NCI-H1105 (cell line): ENCODE measurements at regions not wholly inside any gene's neighbourhood (a gene's known extent, or its start where the extent isn't known, plus 50 kb on each side); places are given as distances from the start of the nearest gene placed in this dataset.
"Not testable (repeated sequence)": the region's sequence is repeated elsewhere in the genome, so short reads cannot be mapped to it uniquely, and the experiment has no call there.

Source experiments
- DNase-seq: peaks from one replicate; lab custom pipeline; 2025; lab: John Stamatoyannopoulos, UW

DNA sequence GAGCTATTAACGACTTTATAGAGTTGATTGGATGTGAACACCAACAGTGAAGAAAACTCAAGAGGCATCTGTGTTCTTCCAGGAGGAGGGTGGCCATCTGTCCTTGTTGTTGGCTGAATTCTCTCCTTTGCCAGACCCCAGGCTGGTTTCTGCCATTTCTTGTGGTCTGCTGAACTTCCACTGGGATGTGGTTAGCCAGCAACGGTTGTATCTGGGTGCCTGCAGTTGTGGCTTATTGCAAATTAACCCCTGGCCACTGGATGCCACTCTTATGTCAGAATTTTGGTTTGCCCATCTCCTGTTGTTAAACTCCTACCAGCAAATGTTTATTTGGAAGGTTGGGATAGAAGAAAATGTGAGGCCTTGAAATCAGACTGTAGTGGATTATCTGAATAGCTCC lies 163.6 kb upstream of the TBC1D5 start:
- DNase-seq = no peak

GRCh38 chr3:17901893-17902292 lies 159.5 kb upstream of the TBC1D5 start:
- no peak for DNase-seq

GRCh38 chr3:17894434-17895060 lies 152.1 kb upstream of the TBC1D5 start:
- no peak for DNase-seq

- DNase-seq = no peak
These were observed 148.9 kb upstream of the TBC1D5 start for GRCh38 chr3:17891139-17891856.

- no peak for DNase-seq
These were observed 143.6 kb upstream of the TBC1D5 start for GRCh38 chr3:17885986-17886385.

GRCh38 chr3:17882981-17883380 lies 140.6 kb upstream of the TBC1D5 start:
- DNase-seq = no peak

DNA sequence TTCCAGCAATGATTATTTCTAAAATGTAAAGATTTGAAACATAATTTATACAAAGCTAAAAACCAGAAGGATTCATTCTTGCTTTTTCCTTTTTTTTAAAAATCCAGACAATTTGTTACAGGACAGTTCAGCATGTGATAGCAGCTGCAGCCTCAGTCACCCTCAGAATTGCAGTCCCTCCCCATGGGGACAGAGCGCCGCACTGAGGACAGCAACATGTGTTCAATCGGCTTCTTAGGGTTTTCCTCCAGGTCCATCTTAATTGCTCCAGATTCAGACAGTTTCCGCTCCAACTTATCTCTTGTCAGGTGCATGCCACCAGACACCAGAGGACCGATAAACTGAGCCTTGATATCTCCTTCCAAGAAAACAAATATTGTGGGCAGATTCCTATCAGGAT lies 134.9 kb upstream of the TBC1D5 start:
- DNase-seq = no peak

GRCh38 chr3:17874636-17875035 lies 132.2 kb upstream of the TBC1D5 start:
- no peak for DNase-seq

DNA sequence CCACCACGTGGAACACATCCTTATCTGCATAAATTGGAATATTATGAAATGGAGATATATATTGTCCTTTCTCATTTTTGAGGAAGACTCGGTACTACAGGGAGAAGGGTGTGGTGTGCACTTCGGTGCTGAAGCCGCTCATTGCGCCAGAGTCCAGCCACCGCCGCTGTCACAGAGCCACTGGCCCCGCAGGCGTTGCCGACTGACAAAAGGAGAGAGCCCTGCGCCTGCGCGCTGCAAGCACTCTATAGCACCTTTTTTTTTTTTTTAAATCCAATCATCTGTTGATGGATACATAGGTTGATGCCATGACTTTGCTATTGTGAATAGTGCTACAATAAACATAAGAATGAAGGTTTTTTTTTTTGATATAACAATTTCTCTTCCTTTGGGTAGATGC lies 130.0 kb upstream of the TBC1D5 start:
- DNase-seq = no peak

DNA sequence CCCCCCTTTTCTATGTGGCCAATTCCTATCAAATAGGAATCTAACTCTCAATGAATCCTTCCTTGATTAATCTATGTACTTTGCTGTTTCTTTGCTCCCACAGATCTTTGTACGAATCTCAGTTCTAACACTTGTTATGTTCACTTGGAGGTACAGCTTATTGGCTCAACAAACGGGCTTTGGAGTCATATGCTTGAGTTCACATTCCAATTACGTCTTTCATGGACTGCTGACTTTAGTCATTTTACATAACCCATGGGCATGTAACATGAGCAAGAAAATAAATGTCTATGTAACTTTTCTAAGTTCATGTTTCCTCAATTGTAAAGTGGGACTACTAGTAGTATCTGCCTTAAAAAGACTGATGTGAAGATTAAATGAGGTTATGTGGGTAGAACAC lies 123.2 kb upstream of the TBC1D5 start:
- DNase-seq = no peak

- no peak for DNase-seq
These were observed 119.0 kb upstream of the TBC1D5 start for GRCh38 chr3:17861476-17861875.

- not testable (repeated sequence) for DNase-seq
These were observed 118.5 kb upstream of the TBC1D5 start for GRCh38 chr3:17860840-17861471.

DNA sequence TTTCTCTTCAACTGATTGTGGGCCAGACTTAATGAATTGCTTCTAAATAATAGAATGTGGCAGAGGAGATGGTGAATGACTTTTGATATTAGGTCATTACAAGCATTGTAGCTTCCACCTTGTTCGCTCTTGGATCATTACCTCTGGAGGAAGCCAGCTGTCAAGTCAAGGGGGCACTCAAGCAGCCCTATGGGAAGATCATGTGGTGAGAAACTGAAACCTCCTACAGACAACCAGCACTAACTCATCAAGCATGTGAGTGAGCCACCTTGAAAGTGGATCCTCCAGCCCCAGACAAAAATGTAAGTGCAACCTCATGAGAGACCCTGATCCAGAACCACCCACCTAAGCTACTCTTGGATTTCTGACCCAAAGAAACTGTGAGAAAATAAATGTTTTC lies 109.8 kb upstream of the TBC1D5 start:
- no peak for DNase-seq

- no peak for DNase-seq
These were observed 108.0 kb upstream of the TBC1D5 start for GRCh38 chr3:17850448-17850847.

GRCh38 chr3:17848102-17848501 lies 105.7 kb upstream of the TBC1D5 start:
- no peak for DNase-seq

- DNase-seq = no peak
These were observed 104.7 kb upstream of the TBC1D5 start for GRCh38 chr3:17847156-17847555.

- no peak for DNase-seq
These were observed 104.0 kb upstream of the TBC1D5 start for GRCh38 chr3:17846466-17846865.

DNA sequence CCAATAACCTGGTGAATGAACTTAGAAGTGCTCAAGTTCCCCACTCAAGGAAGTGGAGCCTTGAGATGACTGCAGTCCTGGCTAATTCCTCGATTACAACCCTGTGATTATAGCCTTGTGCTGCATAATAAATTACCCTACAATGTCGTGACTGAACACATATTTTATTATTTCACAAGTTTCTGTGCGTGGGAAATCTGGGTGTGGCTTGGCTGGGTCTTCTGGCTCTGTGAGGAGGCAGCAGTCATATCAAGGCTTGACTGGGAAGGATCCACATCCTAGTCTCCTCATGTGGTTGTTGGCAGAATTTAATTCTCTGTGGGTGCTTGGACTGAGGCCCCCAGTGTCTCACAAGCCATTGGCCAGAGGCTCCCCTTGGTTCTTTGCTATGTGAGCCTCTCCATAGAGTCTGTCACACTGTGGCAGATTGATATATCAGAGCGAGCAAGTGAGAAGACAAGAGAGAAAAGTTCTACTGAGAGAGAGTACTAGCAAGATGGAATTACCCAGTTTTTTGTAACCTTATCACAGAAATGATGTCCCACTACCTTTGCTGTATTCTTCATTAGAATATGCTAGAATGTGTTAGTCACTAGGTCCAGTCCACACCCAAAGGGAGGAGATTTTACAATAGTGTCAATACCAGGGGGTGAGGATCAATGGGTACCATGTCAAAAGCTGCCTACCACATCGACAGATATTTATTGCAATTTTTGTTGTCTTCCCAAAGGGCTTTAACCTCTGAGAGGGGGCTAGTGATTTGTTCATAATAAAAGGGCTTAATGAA lies 102.8 kb upstream of the TBC1D5 start:
- no peak for DNase-seq

DNA sequence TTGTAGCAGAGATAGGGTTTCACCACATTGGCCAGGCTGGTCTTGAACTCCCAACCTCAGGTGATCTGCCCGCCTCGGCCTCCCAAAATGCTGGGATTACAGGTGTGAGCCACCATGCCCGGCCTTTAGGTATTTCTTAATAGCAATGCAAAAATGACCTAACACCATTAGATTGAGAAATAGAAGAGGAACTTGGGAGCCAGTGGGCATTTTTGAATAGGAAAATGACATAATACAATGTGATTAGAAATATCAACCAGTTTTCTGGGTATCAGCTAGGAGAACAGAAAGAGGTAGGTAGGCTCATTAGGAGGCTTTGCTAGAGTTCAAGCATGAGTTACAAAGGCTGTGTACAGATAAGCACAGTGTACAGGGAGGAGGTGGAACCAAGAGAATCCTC lies 101.8 kb upstream of the TBC1D5 start:
- no peak for DNase-seq

- peak; percentile 1 for DNase-seq
These were observed 98.9 kb upstream of the TBC1D5 start for GRCh38 chr3:17841190-17841828.

DNA sequence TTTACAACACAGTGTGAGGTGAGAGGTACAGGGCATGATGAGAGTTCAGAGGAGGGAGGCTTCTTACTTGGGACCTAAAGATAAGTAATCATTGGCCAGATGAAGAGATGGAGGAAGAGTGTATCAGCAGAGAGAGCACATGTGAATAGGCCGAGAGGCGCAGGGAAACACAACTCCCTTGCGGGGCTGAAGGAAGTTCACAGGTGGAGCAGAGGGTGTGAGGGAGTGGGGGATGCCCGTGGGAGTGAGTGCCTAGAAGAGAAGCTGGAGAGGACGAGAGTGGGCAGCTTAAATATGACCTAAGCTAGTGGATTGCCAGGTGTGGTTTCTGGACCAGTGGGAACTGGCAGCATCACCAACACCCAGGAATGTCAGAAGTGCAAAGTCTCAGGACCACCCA lies 98.2 kb upstream of the TBC1D5 start:
- no peak for DNase-seq

- no peak for DNase-seq
These were observed 97.7 kb upstream of the TBC1D5 start for GRCh38 chr3:17840126-17840525.
